Large intestine (tissue), 3 donors: ENCODE measurements at regions not wholly inside any gene's neighbourhood (a gene's known extent, or its start where the extent isn't known, plus 50 kb on each side); places are given as distances from the start of the nearest gene placed in this dataset.

Experiments
- DNase-seq, 2 donors: peaks; one replicate each; pipeline versions ENCODE4 v3.0.0 to v3.0.0-alpha.2; 2013
- H3K27ac ChIP-seq: one replicate; pipeline ENCODE4 v1.5.1; 2013; ENCODE audit warnings: low read length
- H3K27me3 ChIP-seq: 2 replicates; pipeline ENCODE4 v1.6.1; 2013; ENCODE audit warnings: low read length; ENCODE audit not compliant: control insufficient read depth, insufficient read depth
- H3K36me3 ChIP-seq: 2 replicates; pipeline ENCODE4 v1.6.1; 2013; ENCODE audit warnings: low read length; ENCODE audit not compliant: control insufficient read depth, insufficient read depth
- H3K4me1 ChIP-seq: one replicate; pipeline ENCODE4 v1.6.1; 2013; ENCODE audit warnings: low read length; ENCODE audit not compliant: control insufficient read depth, insufficient read depth
- H3K4me3 ChIP-seq: one replicate; pipeline ENCODE4 v1.5.1; 2013; ENCODE audit warnings: low read length
- H3K9me3 ChIP-seq: one replicate; pipeline ENCODE4 v1.6.1; 2013; ENCODE audit warnings: mild to moderate bottlenecking, low read depth, low read length, moderate library complexity; ENCODE audit not compliant: control insufficient read depth
- WGBS: methylation state at CpG from one replicate; pipeline ENCODE4 v1.1.5; 2013; ENCODE audit warnings: low lambda C conversion rate; ENCODE audit not compliant: insufficient coverage; 5-methylcytosine and 5-hydroxymethylcytosine counted together

DNA sequence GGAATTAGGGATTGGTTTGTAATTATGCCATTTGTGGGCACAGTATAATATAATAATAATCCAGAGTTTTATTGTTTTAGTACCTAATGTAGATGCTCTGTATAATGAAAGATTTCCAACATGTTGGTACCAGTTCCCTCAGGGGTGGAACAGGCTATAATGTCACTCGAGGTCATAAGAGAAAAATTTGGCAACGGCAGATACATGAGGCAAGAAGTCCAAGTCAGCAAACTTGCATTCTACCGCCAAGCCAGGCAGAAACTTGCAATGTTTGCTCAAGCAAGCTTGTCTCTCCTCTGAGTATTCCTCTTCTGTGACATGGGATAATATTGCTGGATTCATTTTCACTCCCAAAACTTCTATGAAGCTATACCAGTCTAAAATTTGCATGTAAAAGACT is 520.0 kb upstream of the SALL3 start:
- DNase-seq: no peak
- no peaks in the 10 kb centered on the region for H3K27me3 ChIP-seq
- no peaks in the 10 kb centered on the region for H3K36me3 ChIP-seq
- H3K9me3 ChIP-seq: peaks cover 10% of the 10 kb centered on the region
- H3K4me3 ChIP-seq: no peak overlapping the region
- WGBS: no CpG with 5 or more reads among the region's 3 CpGs
- no peaks in the 10 kb centered on the region for H3K4me1 ChIP-seq
- H3K27ac ChIP-seq: no peak overlapping the region

DNA sequence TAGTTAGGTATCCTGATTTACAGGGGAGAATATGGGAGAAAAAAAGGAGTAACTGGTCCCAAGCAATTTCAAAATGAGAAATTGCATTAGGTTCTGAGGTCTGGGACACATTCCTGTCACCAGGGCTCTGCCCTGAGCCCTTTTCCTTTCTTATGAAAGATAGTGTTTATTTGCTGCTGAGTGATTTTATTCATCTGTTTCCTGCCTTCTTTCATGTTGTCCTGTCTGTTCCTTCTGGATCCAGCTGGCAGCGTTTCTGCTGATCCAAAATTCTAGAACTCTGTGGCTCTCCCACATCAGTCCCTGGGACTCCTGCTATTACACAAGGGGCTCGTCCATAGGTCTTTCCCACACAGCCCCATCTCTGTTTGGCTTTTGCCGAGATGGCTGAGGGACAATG is 519.1 kb upstream of the SALL3 start:
- Histone ChIP-seq H3K9me3 (peaks cover 10% of the 10 kb centered on the region), H3K36me3 (no peaks in the 10 kb centered on the region), H3K27me3 (no peaks in the 10 kb centered on the region), H3K4me1 (no peaks in the 10 kb centered on the region), H3K4me3 (no peak overlapping the region), H3K27ac (no peak overlapping the region)
- DNase-seq: no peak
- no CpG with 5 or more reads among the region's 3 CpGs for WGBS

DNA sequence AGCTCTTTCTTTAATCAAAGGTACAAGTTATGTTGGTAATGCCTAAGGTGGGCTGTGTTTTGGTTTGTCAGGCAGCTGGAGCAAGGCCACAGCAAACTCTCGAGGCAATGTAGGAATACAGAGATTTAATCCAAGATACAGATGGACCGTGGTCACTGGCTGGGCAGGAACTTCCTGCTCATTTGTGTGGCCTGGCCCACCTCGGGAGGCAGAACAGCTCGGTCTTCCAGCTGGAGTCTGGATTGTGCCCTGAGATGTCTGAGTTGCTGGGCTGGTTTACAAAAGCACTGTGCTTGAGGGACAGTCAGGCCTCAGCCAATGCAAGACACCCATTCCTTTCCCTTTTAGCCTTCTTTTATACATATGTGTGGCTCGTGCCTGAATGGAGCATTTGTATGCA is 506.1 kb upstream of the SALL3 start:
- Histone ChIP-seq H3K9me3 (no peaks in the 10 kb centered on the region), H3K36me3 (no peaks in the 10 kb centered on the region), H3K27me3 (no peaks in the 10 kb centered on the region), H3K4me3 (no peak overlapping the region), H3K27ac (no peak overlapping the region), H3K4me1 (no peaks in the 10 kb centered on the region)
- DNase-seq: no peak
- no CpG with 5 or more reads among the region's 5 CpGs for WGBS

DNA sequence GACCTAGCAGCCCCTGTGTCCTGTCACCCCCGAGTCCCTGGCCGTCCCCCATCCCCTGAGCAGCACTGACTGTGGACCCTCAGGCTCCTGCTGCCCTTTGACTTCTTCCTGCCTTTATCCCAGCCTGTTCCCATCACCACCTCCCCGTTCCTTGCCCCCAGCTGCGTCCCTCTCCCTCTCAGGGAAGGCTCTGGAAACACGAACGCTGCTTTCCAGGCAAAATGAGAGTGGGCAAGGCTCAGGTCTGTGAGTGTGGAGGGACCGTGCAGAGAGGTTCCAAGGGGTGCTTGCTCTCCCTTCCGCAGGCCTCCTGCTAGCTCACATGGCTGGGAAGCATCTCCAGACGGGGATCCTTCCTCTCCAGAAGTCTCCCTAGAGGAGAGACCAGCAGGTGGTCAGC is 501.8 kb upstream of the SALL3 start:
- H3K27ac ChIP-seq: no peak overlapping the region
- peaks cover 6% of the 10 kb centered on the region for H3K9me3 ChIP-seq
- DNase-seq: no peak
- H3K27me3 ChIP-seq: no peaks in the 10 kb centered on the region
- H3K4me1 ChIP-seq: no peaks in the 10 kb centered on the region
- WGBS: no CpG with 5 or more reads among the region's 9 CpGs
- H3K4me3 ChIP-seq: no peak overlapping the region
- no peaks in the 10 kb centered on the region for H3K36me3 ChIP-seq

DNA sequence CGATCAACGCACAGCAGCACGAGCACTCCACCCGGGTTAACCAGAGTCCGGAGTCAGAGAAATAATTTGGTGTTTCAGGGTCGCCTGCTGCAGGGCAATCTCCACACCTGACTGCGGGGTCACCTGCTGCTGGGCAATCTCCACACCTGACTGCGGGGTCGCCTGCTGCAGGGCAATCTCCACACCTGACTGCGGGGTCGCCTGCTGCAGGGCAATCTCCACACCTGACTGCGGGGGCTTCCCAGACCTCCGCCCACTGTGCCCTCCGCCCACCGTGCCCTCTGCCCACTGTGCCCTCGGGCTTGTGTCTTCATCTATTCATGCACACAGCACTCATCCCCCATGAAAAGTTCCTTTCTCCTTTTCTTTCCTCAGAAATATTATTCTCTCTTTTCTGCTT is 500.2 kb upstream of the SALL3 start:
- Histone ChIP-seq H3K27me3 (no peaks in the 10 kb centered on the region), H3K4me1 (no peaks in the 10 kb centered on the region), H3K36me3 (no peaks in the 10 kb centered on the region), H3K4me3 (no peak overlapping the region), H3K9me3 (peaks cover 6% of the 10 kb centered on the region), H3K27ac (no peak overlapping the region)
- no peak for DNase-seq
- no CpG with 5 or more reads among the region's 16 CpGs for WGBS

DNA sequence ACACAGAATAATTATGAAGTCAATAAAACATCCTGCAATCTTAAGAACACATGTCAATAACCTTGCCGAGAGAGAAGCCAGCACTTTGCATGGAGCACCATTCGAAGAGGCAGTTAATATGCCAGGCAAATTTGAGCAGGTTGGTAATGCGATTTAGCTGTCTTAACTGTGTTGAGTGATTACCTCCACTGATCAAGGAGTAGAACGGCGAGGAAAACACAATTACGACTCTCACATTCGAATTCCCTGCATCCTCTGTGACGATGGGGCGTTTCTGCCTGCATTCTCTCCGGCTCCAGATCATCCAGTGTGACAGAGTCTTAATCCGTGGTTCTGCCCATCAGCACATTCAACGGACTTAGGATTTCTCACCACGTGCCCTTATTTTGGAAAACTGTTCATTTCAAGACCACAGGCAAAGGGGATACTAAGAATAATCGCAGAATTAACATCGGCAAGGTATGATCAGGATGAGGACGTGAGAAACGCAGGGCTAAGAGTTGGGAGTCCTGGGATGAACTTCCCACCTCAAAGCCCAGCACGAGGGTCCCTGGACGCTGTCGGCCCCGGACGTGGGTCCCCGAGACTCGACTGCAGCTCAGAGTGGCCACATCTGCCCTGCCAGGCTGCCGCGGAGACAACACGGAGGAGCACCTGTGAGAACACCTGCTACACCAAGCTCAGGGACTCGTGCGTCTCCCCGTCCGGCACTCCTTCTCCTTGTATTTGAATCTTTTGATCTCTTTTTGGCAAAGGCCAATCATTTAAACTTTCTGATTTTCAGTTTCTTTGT is 499.2 kb upstream of the SALL3 start:
- H3K9me3 ChIP-seq: peaks cover 6% of the 10 kb centered on the region
- no peak overlapping the region for H3K27ac ChIP-seq
- DNase-seq: no peak
- H3K36me3 ChIP-seq: no peaks in the 10 kb centered on the region
- no peaks in the 10 kb centered on the region for H3K4me1 ChIP-seq
- H3K27me3 ChIP-seq: no peaks in the 10 kb centered on the region
- 77% methylated on average over 6 of the region's 31 CpGs for WGBS
- no peak overlapping the region for H3K4me3 ChIP-seq

DNA sequence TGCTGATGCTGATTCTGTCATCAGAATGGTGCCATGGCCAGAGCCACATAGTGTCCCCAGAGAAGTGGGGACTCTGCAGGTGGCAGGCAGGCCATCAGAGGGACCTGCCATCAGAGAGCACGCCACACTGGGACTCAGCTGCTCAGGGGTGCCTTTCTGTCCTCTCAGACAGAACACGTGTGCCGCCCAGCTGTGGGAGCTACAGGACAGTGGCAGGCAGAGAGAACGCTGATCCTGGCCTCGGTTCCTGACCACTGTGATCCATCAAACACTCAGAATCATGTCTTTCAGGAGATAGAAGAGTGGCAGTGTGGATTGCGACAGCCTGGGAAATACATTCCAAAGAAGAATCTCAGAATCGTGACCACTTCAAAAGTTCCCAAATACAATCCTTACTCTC is 497.2 kb upstream of the SALL3 start:
- H3K27me3 ChIP-seq: no peaks in the 10 kb centered on the region
- no CpG with 5 or more reads among the region's 7 CpGs for WGBS
- H3K36me3 ChIP-seq: no peaks in the 10 kb centered on the region
- H3K4me3 ChIP-seq: no peak overlapping the region
- no peak for DNase-seq
- peaks cover 6% of the 10 kb centered on the region for H3K9me3 ChIP-seq
- H3K4me1 ChIP-seq: no peaks in the 10 kb centered on the region
- H3K27ac ChIP-seq: no peak overlapping the region

DNA sequence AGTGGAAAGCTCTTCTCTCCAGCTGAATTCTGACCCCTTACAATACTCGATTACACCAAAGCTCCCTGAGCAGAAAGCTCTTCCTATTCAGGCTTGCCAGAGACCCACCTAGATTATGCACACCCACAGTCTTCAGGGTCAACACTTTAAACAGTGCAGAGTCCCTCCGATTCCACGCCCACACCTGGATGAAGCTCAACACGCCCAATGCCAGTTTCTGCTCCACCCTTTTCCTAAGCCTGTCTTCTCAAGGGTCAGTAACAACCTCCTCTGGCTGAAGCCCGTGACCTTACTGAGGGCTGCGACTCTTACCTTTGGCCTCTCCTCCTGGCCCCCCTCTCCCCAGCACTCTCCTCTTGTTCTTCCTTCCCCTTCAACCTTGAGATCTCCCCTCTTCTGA is 492.0 kb upstream of the SALL3 start:
- Histone ChIP-seq H3K9me3 (peaks cover under 1% of the 10 kb centered on the region), H3K4me1 (no peaks in the 10 kb centered on the region), H3K27ac (no peak overlapping the region), H3K27me3 (no peaks in the 10 kb centered on the region), H3K36me3 (no peaks in the 10 kb centered on the region), H3K4me3 (no peak overlapping the region)
- DNase-seq: no peak
- 25% methylated on average over 2 of the region's 6 CpGs for WGBS

DNA sequence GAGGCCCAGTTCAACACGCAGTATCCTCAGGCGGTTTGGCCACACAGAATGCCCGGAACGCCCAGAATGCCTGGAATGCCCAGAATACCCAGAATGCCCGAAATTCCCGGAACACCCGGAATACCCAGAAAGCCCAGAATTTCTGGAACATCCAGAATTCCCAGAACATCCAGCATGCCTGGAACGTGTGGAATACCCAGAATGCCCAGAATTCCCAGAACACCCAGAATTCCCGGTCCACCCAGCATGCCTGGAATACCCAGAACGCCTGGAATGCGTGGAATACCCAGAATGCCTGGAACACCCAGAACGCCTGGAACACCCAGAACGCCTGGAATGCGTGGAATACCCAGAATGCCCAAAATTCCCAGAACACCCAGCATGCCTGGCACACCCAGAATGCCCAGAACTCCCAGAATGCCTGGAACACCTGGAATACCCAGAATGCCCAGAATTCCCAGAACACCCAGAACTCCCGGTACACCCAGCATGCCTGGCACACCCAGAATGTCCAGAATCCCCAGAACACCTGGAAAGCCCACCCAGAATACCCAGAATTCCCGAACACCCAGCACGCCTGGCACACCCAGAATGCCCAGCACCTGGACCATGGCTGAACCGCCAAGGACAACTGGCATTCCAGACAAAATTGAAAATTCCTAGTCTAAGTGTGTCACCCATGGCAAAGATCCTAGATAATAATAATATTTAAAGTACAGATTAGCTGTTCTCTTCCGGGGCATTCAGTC is 487.4 kb upstream of the SALL3 start:
- no peak for DNase-seq
- H3K36me3 ChIP-seq: no peaks in the 10 kb centered on the region
- peaks cover 22% of the 10 kb centered on the region for H3K9me3 ChIP-seq
- no CpG with 5 or more reads among the region's 19 CpGs for WGBS
- H3K27me3 ChIP-seq: no peaks in the 10 kb centered on the region
- H3K4me3 ChIP-seq: no peak overlapping the region
- H3K27ac ChIP-seq: no peak overlapping the region
- H3K4me1 ChIP-seq: no peaks in the 10 kb centered on the region

DNA sequence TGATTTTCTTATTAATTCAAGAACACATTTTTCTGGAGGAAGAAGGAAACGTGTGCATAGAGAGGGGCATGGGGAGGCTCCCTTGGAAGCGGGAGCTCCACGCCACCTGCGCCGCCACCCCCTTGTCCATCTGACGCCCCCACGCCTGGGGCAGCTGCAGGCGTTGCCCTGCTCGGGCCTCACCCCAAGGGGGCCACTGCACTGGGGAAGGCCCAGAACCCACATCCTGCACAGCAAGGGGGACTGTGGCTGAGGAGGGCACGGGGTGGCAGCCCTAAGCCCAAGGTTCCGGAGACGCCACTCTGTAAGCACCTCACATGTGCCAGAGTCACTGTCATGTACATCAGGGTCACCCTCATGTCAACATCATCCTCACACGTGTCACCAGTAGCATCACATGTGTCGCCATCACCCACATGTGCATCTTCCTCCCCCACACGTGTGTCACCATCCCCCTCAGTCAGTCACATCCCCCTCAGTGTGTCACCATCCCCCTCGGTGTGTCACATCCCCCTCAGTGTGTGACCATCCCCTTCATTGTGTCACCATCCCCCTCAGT is 486.7 kb upstream of the SALL3 start:
- Histone ChIP-seq H3K27me3 (no peaks in the 10 kb centered on the region), H3K9me3 (peaks cover 26% of the 10 kb centered on the region), H3K4me3 (no peak overlapping the region), H3K27ac (no peak overlapping the region), H3K4me1 (no peaks in the 10 kb centered on the region), H3K36me3 (no peaks in the 10 kb centered on the region)
- no peak for DNase-seq
- no CpG with 5 or more reads among the region's 16 CpGs for WGBS
